ENCODE measurements at regions not wholly inside any gene's neighbourhood (a gene's known extent, or its start where the extent isn't known, plus 50 kb on each side); places are given as distances from the start of the nearest gene placed in this dataset.

GRCh38 chr1:87511449-87511848, 182.8 kb downstream of the LMO4 start:
- peaks cover 27% of the 10 kb centered on the region for H3K4me1 ChIP-seq (ENCODE audit: control insufficient read depth, insufficient read depth, low read length)
- H3K36me3 ChIP-seq (ENCODE audit: control insufficient read depth, insufficient read depth, low read length, severe bottlenecking), result no peaks in the 10 kb centered on the region
- H3K27me3 ChIP-seq (replicated peaks; ENCODE audit: control insufficient read depth, insufficient read depth, low read length), result no peaks in the 10 kb centered on the region
- H3K4me3 ChIP-seq (ENCODE audit: low read length), result no peak overlapping the region
- H3K9ac ChIP-seq (ENCODE audit: low read length), result no peak overlapping the region
- no peak for DNase-seq (ENCODE audit: low read depth)
- no peaks in the 10 kb centered on the region for H3K9me3 ChIP-seq (ENCODE audit: control insufficient read depth, low read length)

GRCh38 chr1:87512431-87512830, 183.8 kb downstream of the LMO4 start:
- Histone ChIP-seq H3K4me3 (ENCODE audit: low read length) (no peak overlapping the region), H3K36me3 (ENCODE audit: control insufficient read depth, insufficient read depth, low read length, severe bottlenecking) (no peaks in the 10 kb centered on the region), H3K9ac (ENCODE audit: low read length) (no peak overlapping the region), H3K4me1 (ENCODE audit: control insufficient read depth, insufficient read depth, low read length) (peaks cover 27% of the 10 kb centered on the region), H3K27me3 (replicated peaks; ENCODE audit: control insufficient read depth, insufficient read depth, low read length) (no peaks in the 10 kb centered on the region), H3K9me3 (ENCODE audit: control insufficient read depth, low read length) (no peaks in the 10 kb centered on the region)
- no peak for DNase-seq (ENCODE audit: low read depth)

GRCh38 chr1:87513255-87513654, 184.6 kb downstream of the LMO4 start:
- DNase-seq (ENCODE audit: low read depth), result no peak
- peaks cover 20% of the 10 kb centered on the region for H3K4me1 ChIP-seq (ENCODE audit: control insufficient read depth, insufficient read depth, low read length)
- no peak overlapping the region for H3K4me3 ChIP-seq (ENCODE audit: low read length)
- no peak overlapping the region for H3K9ac ChIP-seq (ENCODE audit: low read length)
- H3K36me3 ChIP-seq (ENCODE audit: control insufficient read depth, insufficient read depth, low read length, severe bottlenecking), result no peaks in the 10 kb centered on the region
- H3K9me3 ChIP-seq (ENCODE audit: control insufficient read depth, low read length), result no peaks in the 10 kb centered on the region
- no peaks in the 10 kb centered on the region for H3K27me3 ChIP-seq (replicated peaks; ENCODE audit: control insufficient read depth, insufficient read depth, low read length)

GRCh38 chr1:87513966-87514660, 185.4 kb downstream of the LMO4 start:
- Histone ChIP-seq H3K9ac (ENCODE audit: low read length) (no peak overlapping the region), H3K4me1 (ENCODE audit: control insufficient read depth, insufficient read depth, low read length) (peaks cover 17% of the 10 kb centered on the region), H3K4me3 (ENCODE audit: low read length) (no peak overlapping the region), H3K36me3 (ENCODE audit: control insufficient read depth, insufficient read depth, low read length, severe bottlenecking) (no peaks in the 10 kb centered on the region), H3K9me3 (ENCODE audit: control insufficient read depth, low read length) (no peaks in the 10 kb centered on the region), H3K27me3 (replicated peaks; ENCODE audit: control insufficient read depth, insufficient read depth, low read length) (no peaks in the 10 kb centered on the region)
- DNase-seq (ENCODE audit: low read depth), result no peak

GRCh38 chr1:87515781-87516180, 187.1 kb downstream of the LMO4 start:
- Histone ChIP-seq H3K9ac (ENCODE audit: low read length) (no peak overlapping the region), H3K9me3 (ENCODE audit: control insufficient read depth, low read length) (no peaks in the 10 kb centered on the region), H3K4me1 (ENCODE audit: control insufficient read depth, insufficient read depth, low read length) (peaks cover 17% of the 10 kb centered on the region), H3K4me3 (ENCODE audit: low read length) (no peak overlapping the region), H3K36me3 (ENCODE audit: control insufficient read depth, insufficient read depth, low read length, severe bottlenecking) (no peaks in the 10 kb centered on the region), H3K27me3 (replicated peaks; ENCODE audit: control insufficient read depth, insufficient read depth, low read length) (no peaks in the 10 kb centered on the region)
- DNase-seq (ENCODE audit: low read depth), result no peak

- no peak for DNase-seq (ENCODE audit: low read depth)
- H3K27me3 ChIP-seq (replicated peaks; ENCODE audit: control insufficient read depth, insufficient read depth, low read length), result no peaks in the 10 kb centered on the region
- H3K9ac ChIP-seq (ENCODE audit: low read length), result no peak overlapping the region
Measured at GRCh38 chr1:87518794-87519193, 190.1 kb downstream of the LMO4 start.

GRCh38 chr1:87521452-87521851, 192.8 kb downstream of the LMO4 start:
- Histone ChIP-seq H3K36me3 (ENCODE audit: control insufficient read depth, insufficient read depth, low read length, severe bottlenecking) (no peaks in the 10 kb centered on the region), H3K9me3 (ENCODE audit: control insufficient read depth, low read length) (no peaks in the 10 kb centered on the region), H3K4me1 (ENCODE audit: control insufficient read depth, insufficient read depth, low read length) (peaks cover 8% of the 10 kb centered on the region), H3K4me3 (ENCODE audit: low read length) (no peak overlapping the region), H3K9ac (ENCODE audit: low read length) (no peak overlapping the region), H3K27me3 (replicated peaks; ENCODE audit: control insufficient read depth, insufficient read depth, low read length) (no peaks in the 10 kb centered on the region)
- no peak for DNase-seq (ENCODE audit: low read depth)

More at GRCh38 chr1:87518794-87519193, 190.1 kb downstream of the LMO4 start:
- Histone ChIP-seq H3K4me3 (ENCODE audit: low read length) (no peak overlapping the region), H3K4me1 (ENCODE audit: control insufficient read depth, insufficient read depth, low read length) (peaks cover 5% of the 10 kb centered on the region), H3K36me3 (ENCODE audit: control insufficient read depth, insufficient read depth, low read length, severe bottlenecking) (no peaks in the 10 kb centered on the region), H3K9me3 (ENCODE audit: control insufficient read depth, low read length) (no peaks in the 10 kb centered on the region)

- no peak for DNase-seq (ENCODE audit: low read depth)
- Histone ChIP-seq H3K9ac (ENCODE audit: low read length) (no peak overlapping the region), H3K4me1 (ENCODE audit: control insufficient read depth, insufficient read depth, low read length) (peaks cover 8% of the 10 kb centered on the region), H3K27me3 (replicated peaks; ENCODE audit: control insufficient read depth, insufficient read depth, low read length) (no peaks in the 10 kb centered on the region), H3K4me3 (ENCODE audit: low read length) (no peak overlapping the region), H3K36me3 (ENCODE audit: control insufficient read depth, insufficient read depth, low read length, severe bottlenecking) (no peaks in the 10 kb centered on the region), H3K9me3 (ENCODE audit: control insufficient read depth, low read length) (no peaks in the 10 kb centered on the region)
Measured at GRCh38 chr1:87523466-87523865, 194.8 kb downstream of the LMO4 start.

- DNase-seq (ENCODE audit: low read depth), result no peak
- H3K27me3 ChIP-seq (replicated peaks; ENCODE audit: control insufficient read depth, insufficient read depth, low read length), result no peaks in the 10 kb centered on the region
- no peak overlapping the region for H3K4me3 ChIP-seq (ENCODE audit: low read length)
- peaks cover 8% of the 10 kb centered on the region for H3K4me1 ChIP-seq (ENCODE audit: control insufficient read depth, insufficient read depth, low read length)
- H3K9ac ChIP-seq (ENCODE audit: low read length), result no peak overlapping the region
- H3K36me3 ChIP-seq (ENCODE audit: control insufficient read depth, insufficient read depth, low read length, severe bottlenecking), result no peaks in the 10 kb centered on the region
- no peaks in the 10 kb centered on the region for H3K9me3 ChIP-seq (ENCODE audit: control insufficient read depth, low read length)
Measured at GRCh38 chr1:87524021-87524754, 195.5 kb downstream of the LMO4 start.

GRCh38 chr1:87528754-87529517, 200.3 kb downstream of the LMO4 start:
- no peaks in the 10 kb centered on the region for H3K27me3 ChIP-seq (replicated peaks; ENCODE audit: control insufficient read depth, insufficient read depth, low read length)
- no peaks in the 10 kb centered on the region for H3K36me3 ChIP-seq (ENCODE audit: control insufficient read depth, insufficient read depth, low read length, severe bottlenecking)
- DNase-seq (ENCODE audit: low read depth), result no peak
- H3K9me3 ChIP-seq (ENCODE audit: control insufficient read depth, low read length), result no peaks in the 10 kb centered on the region
- H3K4me3 ChIP-seq (ENCODE audit: low read length), result no peak overlapping the region
- no peak overlapping the region for H3K9ac ChIP-seq (ENCODE audit: low read length)
- H3K4me1 ChIP-seq (ENCODE audit: control insufficient read depth, insufficient read depth, low read length), result peaks cover 2% of the 10 kb centered on the region

GRCh38 chr1:87530042-87530807, 201.5 kb downstream of the LMO4 start:
- Histone ChIP-seq H3K4me3 (ENCODE audit: low read length) (no peak overlapping the region), H3K27me3 (replicated peaks; ENCODE audit: control insufficient read depth, insufficient read depth, low read length) (no peaks in the 10 kb centered on the region), H3K4me1 (ENCODE audit: control insufficient read depth, insufficient read depth, low read length) (no peaks in the 10 kb centered on the region), H3K9me3 (ENCODE audit: control insufficient read depth, low read length) (no peaks in the 10 kb centered on the region), H3K9ac (ENCODE audit: low read length) (no peak overlapping the region), H3K36me3 (ENCODE audit: control insufficient read depth, insufficient read depth, low read length, severe bottlenecking) (no peaks in the 10 kb centered on the region)
- DNase-seq (ENCODE audit: low read depth), result no peak
